ENCODE measurements at regions not wholly inside any gene's neighbourhood (a gene's known extent, or its start where the extent isn't known, plus 50 kb on each side); places are given as distances from the start of the nearest gene placed in this dataset.

DNA sequence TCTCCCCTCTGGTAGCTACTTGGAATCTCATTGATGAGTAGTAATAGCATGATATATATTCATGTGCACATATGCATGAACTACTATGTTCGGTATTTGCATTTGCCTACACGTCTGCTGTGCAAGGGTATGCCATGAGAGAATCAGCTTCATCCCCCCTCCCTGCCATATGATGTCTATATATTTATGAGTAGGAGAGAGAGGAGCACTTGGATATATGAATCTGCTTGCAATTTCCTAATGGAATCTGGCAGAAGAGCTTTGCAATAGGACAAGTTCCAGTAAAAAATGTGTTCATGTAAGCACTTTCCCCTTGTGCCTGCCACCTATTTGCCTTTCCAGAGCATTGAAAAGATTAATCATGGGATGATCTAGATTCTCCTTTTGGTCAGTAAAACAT, 76.2 kb upstream of the BACH2 start (continued):
- TF ChIP-seq ZNF462 (CRISPR knock-in tag; IDR thresholded peaks at IDR 0.05), result no peak

DNA sequence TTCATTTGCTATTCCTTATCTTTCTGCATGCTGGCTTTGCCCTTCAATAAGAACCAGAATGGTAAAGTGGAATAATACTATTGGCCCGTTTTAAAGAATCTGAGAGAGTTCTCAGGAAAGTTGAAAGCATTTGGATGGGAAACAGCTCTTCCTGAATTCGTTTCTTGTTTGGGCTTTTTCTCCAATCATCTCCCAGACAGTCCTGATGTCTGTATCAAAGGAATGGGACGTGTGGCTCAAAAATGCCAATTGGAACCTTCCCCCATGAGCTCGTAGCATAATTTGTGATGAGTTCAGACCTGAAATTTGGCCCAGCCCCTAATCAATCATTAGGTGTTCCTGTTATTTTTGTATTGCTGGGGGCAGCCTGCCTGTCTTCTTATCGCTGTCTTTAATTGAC, 75.8 kb upstream of the BACH2 start:
- Histone ChIP-seq H3K4me2 (no peak overlapping the region), H3K27me3 (ENCODE audit: insufficient read depth) (no peaks in the 10 kb centered on the region), H2AFZ (no peak overlapping the region), H3K4me3 (no peak overlapping the region), H3K4me1 (ENCODE audit: insufficient read depth) (peaks cover 17% of the 10 kb centered on the region), H3K27ac (ENCODE audit: low read depth) (no peak overlapping the region), H3F3A (replicated peaks; ENCODE audit: low read depth) (no peaks in the 10 kb centered on the region), H4K20me1 (replicated peaks; ENCODE audit: insufficient read depth) (no peaks in the 10 kb centered on the region), H3K9me2 (ENCODE audit: insufficient read depth) (no peaks in the 10 kb centered on the region), H3K36me3 (ENCODE audit: insufficient read depth) (no peaks in the 10 kb centered on the region), H3K79me2 (replicated peaks; ENCODE audit: insufficient read depth) (no peaks in the 10 kb centered on the region)
- Mint-ChIP-seq H3K27ac (no peak overlapping the region), H3K27me3 (ENCODE audit: insufficient read depth, low read depth, poor library complexity) (peaks cover 7% of the 10 kb centered on the region), H3K4me3 (no peak overlapping the region), H3K4me1 (peaks cover 30% of the 10 kb centered on the region), H3K9me3 (no peaks in the 10 kb centered on the region), H3K36me3 (ENCODE audit: low read depth) (0 out of 3 replicates have a peak, but pooled peaks cover 3% of the 10 kb centered on the region)
- ATAC-seq (no peak), DNase-seq (ENCODE audit: low spot score) (no peak)
- TF ChIP-seq EZH2phosphoT487 (IDR thresholded peaks at IDR 0.05; ENCODE audit: unreplicated experiment) (no peak), POLR2AphosphoS5 (IDR thresholded peaks at IDR 0.05; ENCODE audit: low read depth) (no peak), REST (IDR thresholded peaks at IDR 0.05; ENCODE audit: unreplicated experiment) (no peak), ZNF462 (CRISPR knock-in tag; IDR thresholded peaks at IDR 0.05) (no peak)
- TF ChIP-seq, protein P1, sequence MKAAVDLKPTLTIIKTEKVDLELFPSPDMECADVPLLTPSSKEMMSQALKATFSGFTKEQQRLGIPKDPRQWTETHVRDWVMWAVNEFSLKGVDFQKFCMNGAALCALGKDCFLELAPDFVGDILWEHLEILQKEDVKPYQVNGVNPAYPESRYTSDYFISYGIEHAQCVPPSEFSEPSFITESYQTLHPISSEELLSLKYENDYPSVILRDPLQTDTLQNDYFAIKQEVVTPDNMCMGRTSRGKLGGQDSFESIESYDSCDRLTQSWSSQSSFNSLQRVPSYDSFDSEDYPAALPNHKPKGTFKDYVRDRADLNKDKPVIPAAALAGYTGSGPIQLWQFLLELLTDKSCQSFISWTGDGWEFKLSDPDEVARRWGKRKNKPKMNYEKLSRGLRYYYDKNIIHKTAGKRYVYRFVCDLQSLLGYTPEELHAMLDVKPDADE (IDR thresholded peaks at IDR 0.05), result no peak
